Uterus (tissue), 3 donors: ENCODE measurements at regions not wholly inside any gene's neighbourhood (a gene's known extent, or its start where the extent isn't known, plus 50 kb on each side); places are given as distances from the start of the nearest gene placed in this dataset.

Experiments
- DNase-seq, 2 donors: peaks; one replicate each; pipeline ENCODE4 v3.0.0-alpha.2; 2019 to 2020
- H3K27ac ChIP-seq, 2 donors: fragments of 200-600 bp; sonication (generic); 1 replicate in 1 of 2; 2 replicates in 1 of 2; pipeline ENCODE4 v1.5.1; 2016 to 2018
- H3K27me3 ChIP-seq, 2 donors: fragments of 200-600 bp; sonication (generic); one replicate each; pipeline ENCODE4 v1.5.1; 2018 to 2019; ENCODE audit warnings: control low read depth in 1 of 2
- H3K36me3 ChIP-seq, 2 donors: fragments of 200-600 bp; sonication (generic); one replicate each; pipeline ENCODE4 v1.5.1; 2019; ENCODE audit warnings: control low read depth in 1 of 2
- H3K4me1 ChIP-seq, 2 donors: fragments of 200-600 bp; sonication (generic); one replicate each; pipeline ENCODE4 v1.5.1; 2018 to 2019; ENCODE audit warnings: control low read depth in 1 of 2
- H3K4me3 ChIP-seq, 2 donors: fragments of 200-600 bp; sonication (generic); 1 replicate in 1 of 2; 2 replicates in 1 of 2; pipeline ENCODE4 v1.5.1; 2018 to 2019; ENCODE audit warnings: mild to moderate bottlenecking in 1 of 2
- H3K9me3 ChIP-seq, 2 donors: fragments of 200-600 bp; sonication (generic); one replicate each; pipeline ENCODE4 v1.5.1; 2019; ENCODE audit warnings: control low read depth in 1 of 2
- POLR2A ChIP-seq, 2 donors: fragments of 450-650 bp; IDR thresholded peaks; one replicate each; pipeline ENCODE4 v1.6.1; 2016; ENCODE audit warnings: antibody characterized with exemption in 2 of 2, mild to moderate bottlenecking in 1 of 2, moderate library complexity in 1 of 2
- intact Hi-C: fragments of 100-400 bp; cut with DNase I; formaldehyde crosslinking; loops from one replicate; pipeline ENCODE4 v1.15.1; 2023; ENCODE audit warnings: low total_unique reads
- TF ChIP-seq, protein P1 (sequence below), 4 experiments: fragments of 200-600 bp in 2 of 4; fragments of 450-650 bp in 2 of 4; sonication (generic) in 2 of 4; IDR thresholded peaks; one replicate each; pipeline ENCODE4 v1.5.1; 2016 to 2019; ENCODE audit warnings: antibody characterized with exemption in 4 of 4, mild to moderate bottlenecking in 2 of 4, moderate library complexity in 1 of 4
- donor health status: DM: yes; HTN: yes; CAD: no.

DNA sequence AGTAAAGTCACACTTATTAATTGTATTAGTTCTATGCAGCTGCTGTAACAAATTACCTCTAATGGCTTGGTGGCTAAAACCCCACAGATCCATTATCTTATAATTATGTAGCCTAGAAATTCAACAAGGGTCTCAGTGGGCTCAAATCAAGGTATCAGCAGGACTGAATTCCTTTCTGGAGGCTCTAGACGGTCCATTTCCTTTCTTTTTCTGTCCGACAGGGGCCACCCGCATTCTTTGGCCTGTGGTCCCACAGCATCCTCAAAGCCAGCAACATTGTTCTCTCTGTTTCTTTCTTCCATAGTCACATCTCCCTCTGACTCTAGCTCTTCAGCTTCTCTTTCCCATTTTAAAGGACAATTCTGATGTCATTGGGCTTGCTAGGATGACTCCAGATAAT is 276.3 kb upstream of the ZNF717 start:
- H3K27me3 ChIP-seq, result no peaks in the 10 kb centered on the region
- H3K36me3 ChIP-seq, result no peaks in the 10 kb centered on the region
- no peak for DNase-seq
- no peak for TF ChIP-seq POLR2A (IDR thresholded peaks at IDR 0.05)
- TF ChIP-seq, protein P1, sequence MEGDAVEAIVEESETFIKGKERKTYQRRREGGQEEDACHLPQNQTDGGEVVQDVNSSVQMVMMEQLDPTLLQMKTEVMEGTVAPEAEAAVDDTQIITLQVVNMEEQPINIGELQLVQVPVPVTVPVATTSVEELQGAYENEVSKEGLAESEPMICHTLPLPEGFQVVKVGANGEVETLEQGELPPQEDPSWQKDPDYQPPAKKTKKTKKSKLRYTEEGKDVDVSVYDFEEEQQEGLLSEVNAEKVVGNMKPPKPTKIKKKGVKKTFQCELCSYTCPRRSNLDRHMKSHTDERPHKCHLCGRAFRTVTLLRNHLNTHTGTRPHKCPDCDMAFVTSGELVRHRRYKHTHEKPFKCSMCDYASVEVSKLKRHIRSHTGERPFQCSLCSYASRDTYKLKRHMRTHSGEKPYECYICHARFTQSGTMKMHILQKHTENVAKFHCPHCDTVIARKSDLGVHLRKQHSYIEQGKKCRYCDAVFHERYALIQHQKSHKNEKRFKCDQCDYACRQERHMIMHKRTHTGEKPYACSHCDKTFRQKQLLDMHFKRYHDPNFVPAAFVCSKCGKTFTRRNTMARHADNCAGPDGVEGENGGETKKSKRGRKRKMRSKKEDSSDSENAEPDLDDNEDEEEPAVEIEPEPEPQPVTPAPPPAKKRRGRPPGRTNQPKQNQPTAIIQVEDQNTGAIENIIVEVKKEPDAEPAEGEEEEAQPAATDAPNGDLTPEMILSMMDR (IDR thresholded peaks at IDR 0.05), result no peak
- H3K4me1 ChIP-seq, result no peaks in the 10 kb centered on the region
- H3K9me3 ChIP-seq, result no peaks in the 10 kb centered on the region
- H3K4me3 ChIP-seq, result no peak overlapping the region
- intact Hi-C loops, result no loop called here
- H3K27ac ChIP-seq, result no peak overlapping the region

DNA sequence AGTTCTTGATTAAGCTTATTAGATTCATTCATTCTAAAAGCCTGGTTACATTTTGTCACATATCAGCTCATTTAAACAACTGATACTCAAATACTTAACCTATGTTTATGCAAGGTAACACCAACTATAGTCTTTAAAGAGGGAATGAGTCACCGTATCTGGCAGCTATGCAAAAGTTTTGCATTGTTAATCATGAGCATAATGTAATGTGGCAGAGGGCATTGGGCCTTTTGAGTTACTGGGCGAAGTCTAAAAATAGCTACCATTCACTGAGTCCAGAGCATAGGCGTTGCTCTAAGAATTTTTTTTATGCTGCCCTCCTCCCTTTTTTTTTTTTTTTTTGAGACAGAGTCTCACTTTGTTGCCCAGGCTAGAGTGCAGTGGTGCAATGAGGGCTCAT is 277.7 kb upstream of the ZNF717 start:
- intact Hi-C loops, result no loop called here
- no peak for TF ChIP-seq POLR2A (IDR thresholded peaks at IDR 0.05)
- Histone ChIP-seq H3K4me3 (no peak overlapping the region), H3K4me1 (no peaks in the 10 kb centered on the region), H3K27me3 (no peaks in the 10 kb centered on the region), H3K36me3 (no peaks in the 10 kb centered on the region), H3K27ac (no peak overlapping the region), H3K9me3 (no peaks in the 10 kb centered on the region)
- DNase-seq, result no peak

DNA sequence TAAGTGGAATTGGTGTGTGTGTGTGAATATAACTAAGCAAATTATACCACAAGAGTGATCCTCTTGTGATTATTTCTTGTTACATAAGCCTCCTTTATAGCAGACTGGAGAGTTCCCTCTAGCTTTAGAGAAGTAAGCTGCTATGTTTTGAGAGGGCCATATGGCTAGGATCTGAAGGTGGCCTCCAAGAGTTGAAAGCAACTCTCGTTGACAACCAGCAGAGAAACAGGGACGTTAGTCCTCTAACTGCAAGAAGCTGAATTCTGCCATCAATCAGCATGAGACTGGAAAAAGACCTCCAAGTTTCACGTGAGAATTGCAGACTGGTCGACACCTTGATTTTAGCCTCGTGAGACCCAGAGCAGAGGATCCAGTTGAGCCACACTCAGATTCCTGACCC is 278.5 kb upstream of the ZNF717 start:
- Histone ChIP-seq H3K4me1 (no peaks in the 10 kb centered on the region), H3K27ac (no peak overlapping the region), H3K4me3 (no peak overlapping the region), H3K36me3 (no peaks in the 10 kb centered on the region), H3K27me3 (no peaks in the 10 kb centered on the region), H3K9me3 (no peaks in the 10 kb centered on the region)
- no peak for DNase-seq
- intact Hi-C loops, result no loop called here
- TF ChIP-seq, protein P1 (IDR thresholded peaks at IDR 0.05), result no peak
- TF ChIP-seq POLR2A (IDR thresholded peaks at IDR 0.05), result no peak

DNA sequence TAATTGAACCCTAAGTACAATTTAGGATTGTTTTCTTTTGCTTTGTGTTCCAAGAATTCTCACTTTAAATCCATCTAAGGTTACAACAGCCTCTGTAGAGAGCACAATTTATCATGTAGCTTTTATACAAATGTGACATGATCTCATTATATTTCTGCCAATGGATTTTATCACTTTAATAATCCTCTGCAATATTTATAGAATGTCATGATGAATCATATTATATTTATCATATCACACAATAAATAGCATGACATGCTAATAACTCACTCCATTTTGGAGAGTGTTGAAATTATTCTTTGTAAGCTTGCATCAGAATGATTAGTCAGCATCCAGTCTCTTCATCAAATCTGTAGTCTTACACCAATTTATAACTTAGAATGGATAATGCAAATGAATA is 280.6 kb upstream of the ZNF717 start:
- TF ChIP-seq, protein P1 (IDR thresholded peaks at IDR 0.05), result no peak
- no peak for TF ChIP-seq POLR2A (IDR thresholded peaks at IDR 0.05)

DNA sequence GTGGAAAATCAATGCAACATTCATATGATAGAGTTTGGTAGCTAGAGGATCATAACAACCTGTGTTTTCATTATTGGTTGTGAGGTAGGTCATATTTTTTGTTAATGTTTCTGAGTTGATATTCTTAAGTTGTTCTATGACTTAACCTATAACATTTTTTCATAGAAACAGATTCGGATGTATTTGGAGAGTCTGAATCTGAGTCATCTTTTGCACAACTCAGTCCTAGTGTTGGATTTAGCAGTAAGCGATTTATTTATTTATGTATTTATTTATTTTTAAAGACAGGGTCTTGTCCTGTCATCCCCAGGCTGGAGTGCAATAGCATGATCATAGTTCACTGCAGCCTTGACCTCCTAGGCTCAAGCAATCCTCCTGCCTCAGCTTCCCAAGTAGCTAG is 292.8 kb upstream of the ZNF717 start:
- TF ChIP-seq, protein P1 (IDR thresholded peaks at IDR 0.05), result no peak
- TF ChIP-seq POLR2A (IDR thresholded peaks at IDR 0.05), result no peak
- H3K27me3 ChIP-seq, result no peaks in the 10 kb centered on the region
- no peaks in the 10 kb centered on the region for H3K9me3 ChIP-seq
- no peak for DNase-seq
- no peak overlapping the region for H3K27ac ChIP-seq
- intact Hi-C loops, result no loop called here
- H3K4me1 ChIP-seq, result no peaks in the 10 kb centered on the region
- no peaks in the 10 kb centered on the region for H3K36me3 ChIP-seq
- no peak overlapping the region for H3K4me3 ChIP-seq

More for the DNA sequence above, 280.6 kb upstream of the ZNF717 start:
- H3K27ac ChIP-seq, result no peak overlapping the region
- DNase-seq, result no peak
- H3K4me1 ChIP-seq, result no peaks in the 10 kb centered on the region
- H3K36me3 ChIP-seq, result no peaks in the 10 kb centered on the region
- no peaks in the 10 kb centered on the region for H3K9me3 ChIP-seq
- no peak overlapping the region for H3K4me3 ChIP-seq
- no peaks in the 10 kb centered on the region for H3K27me3 ChIP-seq
- intact Hi-C loops, result no loop called here

DNA sequence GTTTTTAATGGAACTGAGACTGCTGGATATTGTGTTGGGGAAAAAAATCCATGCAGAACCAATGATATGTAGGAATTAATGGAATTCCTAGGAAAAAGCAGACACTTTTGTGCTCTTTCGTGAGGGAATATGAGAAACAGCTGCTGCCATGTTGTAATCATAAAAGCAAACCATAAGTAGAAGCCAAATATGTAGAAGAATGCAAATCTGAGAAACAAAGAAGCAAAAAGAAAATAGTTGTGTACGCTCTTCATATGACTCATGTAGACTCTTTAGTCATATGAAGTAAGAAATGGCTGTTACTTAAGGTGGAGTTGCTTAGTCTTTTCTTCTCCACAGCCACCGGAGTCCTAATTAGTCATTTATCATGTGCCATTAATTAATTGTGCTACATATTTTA is 298.6 kb upstream of the ZNF717 start:
- Histone ChIP-seq H3K27ac (no peak overlapping the region), H3K4me1 (no peaks in the 10 kb centered on the region), H3K27me3 (no peaks in the 10 kb centered on the region), H3K4me3 (no peak overlapping the region), H3K36me3 (no peaks in the 10 kb centered on the region), H3K9me3 (no peaks in the 10 kb centered on the region)
- DNase-seq, result no peak
- no peak for TF ChIP-seq POLR2A (IDR thresholded peaks at IDR 0.05)
- TF ChIP-seq, protein P1 (IDR thresholded peaks at IDR 0.05), result no peak
- intact Hi-C loops, result no loop called here
